Testis (tissue), 2 donors: ENCODE measurements at regions not wholly inside any gene's neighbourhood (a gene's known extent, or its start where the extent isn't known, plus 50 kb on each side); places are given as distances from the start of the nearest gene placed in this dataset.

ENCODE experiments used
- DNase-seq: peaks from one replicate; pipeline ENCODE4 v3.0.0-alpha.2; 2019
- H3K27ac ChIP-seq, 2 donors: fragments of 200-600 bp; sonication (generic); one replicate each; pipeline ENCODE4 v1.5.1; 2019
- H3K27me3 ChIP-seq: fragments of 200-600 bp; sonication (generic); one replicate; pipeline ENCODE4 v1.5.1; 2019
- H3K36me3 ChIP-seq: fragments of 200-600 bp; sonication (generic); one replicate; pipeline ENCODE4 v1.5.1; 2017; ENCODE audit warnings: low read depth; ENCODE audit errors: missing control alignments
- H3K4me1 ChIP-seq: fragments of 200-600 bp; sonication (generic); one replicate; pipeline ENCODE4 v1.5.1; 2019
- H3K4me3 ChIP-seq, 2 donors: fragments of 200-600 bp; sonication (generic); one replicate each; pipeline ENCODE4 v1.5.1; 2017 to 2019
- H3K9me3 ChIP-seq: fragments of 200-600 bp; sonication (generic); one replicate; pipeline ENCODE4 v1.5.1; 2017
- POLR2A ChIP-seq: fragments of 450-650 bp; IDR thresholded peaks from one replicate; pipeline ENCODE4 v1.6.1; 2017; ENCODE audit warnings: antibody characterized with exemption, mild to moderate bottlenecking, moderate library complexity
- WGBS, 2 donors: methylation state at CpG; one replicate each; pipeline ENCODE4 v1.1.5; 2018; 5-methylcytosine and 5-hydroxymethylcytosine counted together
- intact Hi-C: fragments of 100-400 bp; cut with DNase I; formaldehyde crosslinking; loops from one replicate; pipeline ENCODE4 v1.15.1; 2023; ENCODE audit warnings: low total_unique reads
- TF ChIP-seq, protein P1 (sequence below), 3 experiments: fragments of 450-650 bp in 2 of 3; fragments of 200-600 bp in 1 of 3; sonication (generic) in 1 of 3; IDR thresholded peaks; one replicate each; pipeline ENCODE4 v1.5.1; 2016 to 2019; ENCODE audit warnings: antibody characterized with exemption in 3 of 3, mild to moderate bottlenecking in 2 of 3, moderate library complexity in 1 of 3

DNA sequence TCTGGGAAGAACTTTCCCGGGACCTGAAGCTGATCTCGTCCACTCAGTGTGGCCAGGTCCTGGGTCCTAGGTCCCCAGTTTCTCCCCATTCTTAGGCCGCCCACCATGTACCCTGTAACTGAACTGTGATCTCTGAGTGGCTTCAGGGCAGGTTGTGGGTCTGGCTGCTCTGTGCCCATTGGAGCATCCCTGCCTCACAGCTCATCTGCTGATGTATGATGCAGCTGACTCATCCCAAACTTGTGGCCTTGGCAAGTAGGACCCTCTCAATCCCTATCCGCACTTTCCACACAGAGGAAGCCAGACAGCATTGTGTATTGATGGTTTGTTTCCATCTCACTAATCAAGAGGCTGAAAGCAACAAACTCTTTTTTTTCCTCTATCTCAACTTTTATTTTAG lies 69.1 kb upstream of the XCR1 start:
- no peaks in the 10 kb centered on the region for H3K9me3 ChIP-seq
- H3K27ac ChIP-seq = no peak overlapping the region
- DNase-seq = no peak
- H3K4me1 ChIP-seq = no peaks in the 10 kb centered on the region
- no peaks in the 10 kb centered on the region for H3K36me3 ChIP-seq
- TF ChIP-seq POLR2A = no peak
- no peaks in the 10 kb centered on the region for H3K27me3 ChIP-seq
- intact Hi-C loops = no loop called here
- H3K4me3 ChIP-seq = no peak overlapping the region
- 93 to 97% methylated on average over 4 of the region's 4 CpGs for WGBS, 2 donors

DNA sequence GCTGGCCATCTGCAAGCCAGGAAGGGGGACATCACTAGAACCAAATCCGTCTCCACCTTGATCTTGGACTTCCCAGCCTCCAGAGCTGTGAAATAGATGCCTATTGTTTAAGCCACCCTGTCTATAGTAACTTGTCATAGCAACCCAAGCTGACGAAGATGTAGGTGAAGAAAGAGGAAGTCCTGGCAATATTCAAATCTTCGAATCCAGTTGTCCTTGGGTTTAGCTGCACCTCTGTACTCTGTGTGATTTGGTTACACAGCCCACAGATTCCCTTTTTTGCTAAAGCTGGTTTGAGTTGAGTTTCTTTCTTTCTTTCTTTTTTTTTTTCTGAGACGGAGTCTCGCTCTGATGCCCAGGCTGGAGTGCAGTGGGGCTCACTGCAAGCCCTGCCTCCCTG lies 68.0 kb upstream of the XCR1 start:
- no peaks in the 10 kb centered on the region for H3K4me1 ChIP-seq
- H3K4me3 ChIP-seq = no peak overlapping the region
- H3K36me3 ChIP-seq = no peaks in the 10 kb centered on the region
- DNase-seq = no peak
- intact Hi-C loops = no loop called here
- no peaks in the 10 kb centered on the region for H3K27me3 ChIP-seq
- 91 to 95% methylated on average over 5 of the region's 5 CpGs for WGBS, 2 donors
- no peaks in the 10 kb centered on the region for H3K9me3 ChIP-seq
- no peak for TF ChIP-seq POLR2A
- TF ChIP-seq, protein P1, sequence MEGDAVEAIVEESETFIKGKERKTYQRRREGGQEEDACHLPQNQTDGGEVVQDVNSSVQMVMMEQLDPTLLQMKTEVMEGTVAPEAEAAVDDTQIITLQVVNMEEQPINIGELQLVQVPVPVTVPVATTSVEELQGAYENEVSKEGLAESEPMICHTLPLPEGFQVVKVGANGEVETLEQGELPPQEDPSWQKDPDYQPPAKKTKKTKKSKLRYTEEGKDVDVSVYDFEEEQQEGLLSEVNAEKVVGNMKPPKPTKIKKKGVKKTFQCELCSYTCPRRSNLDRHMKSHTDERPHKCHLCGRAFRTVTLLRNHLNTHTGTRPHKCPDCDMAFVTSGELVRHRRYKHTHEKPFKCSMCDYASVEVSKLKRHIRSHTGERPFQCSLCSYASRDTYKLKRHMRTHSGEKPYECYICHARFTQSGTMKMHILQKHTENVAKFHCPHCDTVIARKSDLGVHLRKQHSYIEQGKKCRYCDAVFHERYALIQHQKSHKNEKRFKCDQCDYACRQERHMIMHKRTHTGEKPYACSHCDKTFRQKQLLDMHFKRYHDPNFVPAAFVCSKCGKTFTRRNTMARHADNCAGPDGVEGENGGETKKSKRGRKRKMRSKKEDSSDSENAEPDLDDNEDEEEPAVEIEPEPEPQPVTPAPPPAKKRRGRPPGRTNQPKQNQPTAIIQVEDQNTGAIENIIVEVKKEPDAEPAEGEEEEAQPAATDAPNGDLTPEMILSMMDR (IDR thresholded peaks at IDR 0.05) = no peak
- H3K27ac ChIP-seq = no peak overlapping the region

DNA sequence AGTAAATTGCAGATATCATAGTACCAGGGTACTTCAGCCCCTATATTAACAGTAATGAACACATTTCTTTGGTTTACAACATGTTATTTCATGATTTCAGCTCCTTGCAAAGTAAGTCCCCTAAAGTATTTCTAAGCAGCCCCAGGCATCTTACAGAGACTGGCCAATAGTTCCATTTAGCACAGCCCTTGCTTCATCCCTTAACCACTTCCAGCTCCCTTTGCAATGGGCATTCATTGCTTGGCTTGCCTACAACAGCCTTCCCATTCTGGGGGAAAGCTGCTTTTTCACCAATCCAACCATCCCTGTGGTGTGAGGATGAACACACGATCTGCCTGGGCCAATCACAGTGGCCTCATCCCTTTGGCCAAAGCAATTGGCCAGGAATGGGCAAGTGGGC lies 67.2 kb upstream of the XCR1 start:
- 88 to 94% methylated on average over 1 of the region's 1 CpG for WGBS, 2 donors
- no peak overlapping the region for H3K4me3 ChIP-seq
- H3K4me1 ChIP-seq = no peaks in the 10 kb centered on the region
- no peaks in the 10 kb centered on the region for H3K27me3 ChIP-seq
- TF ChIP-seq, protein P1 (IDR thresholded peaks at IDR 0.05) = no peak
- TF ChIP-seq POLR2A = no peak
- no peaks in the 10 kb centered on the region for H3K9me3 ChIP-seq
- intact Hi-C loops = no loop called here
- no peak overlapping the region for H3K27ac ChIP-seq
- H3K36me3 ChIP-seq = no peaks in the 10 kb centered on the region
- no peak for DNase-seq

DNA sequence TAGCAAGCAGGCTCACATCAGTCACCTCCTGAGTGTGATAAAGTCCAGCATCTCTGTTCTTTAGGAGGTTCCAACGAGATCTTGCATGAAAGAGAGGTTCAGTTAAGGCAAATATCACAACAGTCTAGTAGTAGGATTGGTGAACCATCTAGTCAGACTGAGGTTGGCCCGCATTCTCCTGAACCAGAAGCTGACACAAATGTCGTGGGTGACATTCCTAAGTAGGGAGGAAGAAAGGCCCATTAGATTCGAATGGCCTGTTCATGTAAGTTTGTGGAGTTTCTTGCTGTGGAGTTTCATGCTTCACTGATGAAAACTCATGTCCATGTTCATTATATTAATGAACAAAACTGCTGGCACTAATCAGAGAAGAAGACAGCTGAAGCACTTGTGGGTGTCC lies 66.7 kb upstream of the XCR1 start:
- DNase-seq = no peak
- WGBS, 2 donors = 85 to 90% methylated on average over 4 of the region's 4 CpGs
- Histone ChIP-seq H3K9me3 (no peaks in the 10 kb centered on the region), H3K4me3 (no peak overlapping the region), H3K36me3 (no peaks in the 10 kb centered on the region), H3K27me3 (no peaks in the 10 kb centered on the region), H3K27ac (no peak overlapping the region), H3K4me1 (no peaks in the 10 kb centered on the region)
- TF ChIP-seq POLR2A = no peak
- TF ChIP-seq, protein P1 (IDR thresholded peaks at IDR 0.05) = no peak
- intact Hi-C loops = no loop called here

DNA sequence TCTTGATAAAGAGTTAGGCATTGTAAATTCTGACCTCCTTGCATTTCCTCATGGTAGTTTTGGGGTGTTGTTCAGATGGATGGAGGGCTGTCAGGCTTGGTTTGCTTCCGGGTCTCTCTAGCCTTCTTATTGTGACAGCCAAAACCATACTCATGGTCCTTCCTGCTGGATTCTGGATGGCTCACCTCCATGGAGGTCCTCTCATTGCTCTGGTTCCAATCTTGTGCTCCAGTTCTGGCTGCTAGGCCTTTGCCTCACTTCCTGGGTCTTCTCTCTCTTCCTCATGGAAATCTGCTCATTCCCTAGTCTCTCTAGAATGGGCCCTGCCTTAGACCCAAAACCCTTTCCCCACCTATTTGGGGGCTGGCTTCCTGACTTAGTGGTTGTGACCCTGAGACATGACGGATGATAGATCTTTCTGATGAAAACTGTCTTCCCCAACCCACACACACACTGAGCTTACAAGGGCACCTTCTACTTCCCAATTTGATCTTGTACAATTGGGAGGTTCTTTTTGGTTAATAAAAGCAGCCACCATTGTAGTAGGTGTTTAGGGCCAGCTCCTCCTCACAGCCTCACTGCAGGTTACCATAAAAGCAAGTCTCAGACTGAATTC lies 66.2 kb upstream of the XCR1 start:
- TF ChIP-seq, protein P1 (IDR thresholded peaks at IDR 0.05) = no peak
- TF ChIP-seq POLR2A = no peak
- Histone ChIP-seq H3K4me3 (no peak overlapping the region), H3K27ac (no peak overlapping the region), H3K4me1 (no peaks in the 10 kb centered on the region), H3K9me3 (no peaks in the 10 kb centered on the region), H3K27me3 (no peaks in the 10 kb centered on the region), H3K36me3 (no peaks in the 10 kb centered on the region)
- no peak for DNase-seq
- intact Hi-C loops = no loop called here
- 80 to 87% methylated on average over 2 of the region's 2 CpGs for WGBS, 2 donors
